H9 (cell line): ENCODE measurements at regions not wholly inside any gene's neighbourhood (a gene's known extent, or its start where the extent isn't known, plus 50 kb on each side); places are given as distances from the start of the nearest gene placed in this dataset.

ENCODE experiments used
- DNase-seq: peaks from one replicate; pipeline ENCODE4 v3.0.0-alpha.2; 2017
- H2AFZ ChIP-seq: one replicate; pipeline ENCODE4 v1.6.1; 2013; ENCODE audit warnings: mild to moderate bottlenecking, low read length, control low read depth, moderate library complexity
- H2AK5ac ChIP-seq: 2 replicates; pipeline ENCODE4 v1.6.1; 2013; ENCODE audit warnings: low read length, control low read depth, mixed read lengths; ENCODE audit not compliant: insufficient read length
- H2BK120ac ChIP-seq: one replicate; pipeline ENCODE4 v1.6.1; 2013; ENCODE audit warnings: low read depth, mild to moderate bottlenecking, low read length, control low read depth, inconsistent platforms; ENCODE audit not compliant: poor library complexity, severe bottlenecking
- H2BK12ac ChIP-seq: 2 replicates; pipeline ENCODE4 v1.6.1; 2013; ENCODE audit warnings: low read length, control low read depth, mixed read lengths, low read depth; ENCODE audit not compliant: insufficient read length
- H2BK15ac ChIP-seq: 2 replicates; pipeline ENCODE4 v1.6.1; 2013; ENCODE audit warnings: low read depth, low read length, control low read depth
- H2BK20ac ChIP-seq: one replicate; pipeline ENCODE4 v1.6.1; 2013; ENCODE audit warnings: low read depth, mild to moderate bottlenecking, low read length, control low read depth, inconsistent platforms; ENCODE audit not compliant: poor library complexity, severe bottlenecking
- H2BK5ac ChIP-seq: 2 replicates; pipeline ENCODE4 v1.6.1; 2013; ENCODE audit warnings: low read length, control low read depth, mixed read lengths; ENCODE audit not compliant: insufficient read length
- H3K14ac ChIP-seq: 2 replicates; pipeline ENCODE4 v1.6.1; 2013; ENCODE audit warnings: low read length, control low read depth; ENCODE audit not compliant: insufficient read depth
- H3K18ac ChIP-seq: 2 replicates; pipeline ENCODE4 v1.6.1; 2013; ENCODE audit warnings: low read depth, mild to moderate bottlenecking, mixed read lengths, low read length, control low read depth; ENCODE audit not compliant: insufficient read length
- H3K23ac ChIP-seq: 2 replicates; pipeline ENCODE4 v1.6.1; 2013; ENCODE audit warnings: low read length, control low read depth, mixed read lengths, low read depth; ENCODE audit not compliant: insufficient read length
- H3K23me2 ChIP-seq: 2 replicates; pipeline ENCODE4 v1.6.1; 2013; ENCODE audit warnings: low read depth, mild to moderate bottlenecking, mixed read lengths, low read length, control low read depth; ENCODE audit not compliant: insufficient read length, poor library complexity, severe bottlenecking
- H3K27ac ChIP-seq: 2 replicates; pipeline ENCODE4 v1.5.1; 2013; ENCODE audit warnings: low read length, control low read depth, mixed read lengths, low read depth; ENCODE audit not compliant: insufficient read length
- H3K27me3 ChIP-seq: 2 replicates; pipeline ENCODE4 v1.6.1; 2013; ENCODE audit warnings: low read length, control low read depth, inconsistent platforms; ENCODE audit not compliant: insufficient read depth
- H3K4ac ChIP-seq: 2 replicates; pipeline ENCODE4 v1.6.1; 2013; ENCODE audit warnings: low read depth, mild to moderate bottlenecking, control low read depth, inconsistent platforms, low read length, moderate library complexity
- H3K4me1 ChIP-seq: 2 replicates; pipeline ENCODE4 v1.6.1; 2013; ENCODE audit warnings: low read length, control low read depth, inconsistent platforms; ENCODE audit not compliant: insufficient read depth
- H3K4me2 ChIP-seq: 2 replicates; pipeline ENCODE4 v1.6.1; 2013; ENCODE audit warnings: low read length, control low read depth, mixed read lengths; ENCODE audit not compliant: insufficient read length, insufficient read depth
- H3K56ac ChIP-seq: 2 replicates; pipeline ENCODE4 v1.6.1; 2013; ENCODE audit warnings: low read depth, mild to moderate bottlenecking, mixed read lengths, low read length, control low read depth; ENCODE audit not compliant: insufficient read length
- H3K79me1 ChIP-seq: 2 replicates; pipeline ENCODE4 v1.6.1; 2013; ENCODE audit warnings: low read depth, mild to moderate bottlenecking, moderate library complexity, low read length, control low read depth, inconsistent platforms; ENCODE audit not compliant: insufficient read depth, poor library complexity, severe bottlenecking
- H3K79me2 ChIP-seq: 2 replicates; pipeline ENCODE4 v1.6.1; 2013; ENCODE audit warnings: low read length, control low read depth, inconsistent platforms; ENCODE audit not compliant: insufficient read depth
- H3K9ac ChIP-seq: 2 replicates; pipeline ENCODE4 v1.6.1; 2013; ENCODE audit warnings: low read length, control low read depth, mixed read lengths; ENCODE audit not compliant: insufficient read length; ENCODE audit errors: extremely low read depth
- H3K9me3 ChIP-seq: one replicate; pipeline ENCODE4 v1.6.1; 2013; ENCODE audit warnings: low read depth, low read length, inconsistent platforms; ENCODE audit not compliant: control insufficient read depth
- H3T11ph ChIP-seq: one replicate; pipeline ENCODE4 v1.6.1; 2013; ENCODE audit warnings: mild to moderate bottlenecking, low read length, control low read depth, inconsistent platforms
- H4K20me1 ChIP-seq: one replicate; pipeline ENCODE4 v1.6.1; 2013; ENCODE audit not compliant: control insufficient read depth, insufficient read length, insufficient read depth
- H4K5ac ChIP-seq: 2 replicates; pipeline ENCODE4 v1.6.1; 2013; ENCODE audit warnings: low read depth, mild to moderate bottlenecking, mixed read lengths, low read length, control low read depth; ENCODE audit not compliant: insufficient read length
- H4K8ac ChIP-seq: replicated peaks from 2 replicates; pipeline ENCODE4 v1.6.1; 2013; ENCODE audit warnings: low read length, control low read depth, mixed read lengths, low read depth; ENCODE audit not compliant: insufficient read length
- H4K91ac ChIP-seq: 2 replicates; pipeline ENCODE4 v1.6.1; 2013; ENCODE audit warnings: low read depth, mild to moderate bottlenecking, moderate library complexity, mixed read lengths, low read length, control low read depth; ENCODE audit not compliant: insufficient read length
- H3K27ac Mint-ChIP-seq, 3 experiments: 2 replicates in 2 of 3; 3 replicates in 1 of 3; pipeline ENCODE4 v1.8.0; 2020 to 2021; ENCODE audit warnings: mixed read lengths in 3 of 3, mild to moderate bottlenecking in 1 of 3, moderate library complexity in 1 of 3
- H3K27me3 Mint-ChIP-seq: 2 replicates; pipeline ENCODE4 v1.8.0; 2021; ENCODE audit warnings: low read depth, mild to moderate bottlenecking, moderate library complexity, mixed read lengths
- H3K36me3 Mint-ChIP-seq, 3 experiments: 2 replicates in 2 of 3; 3 replicates in 1 of 3; pipeline ENCODE4 v1.8.0; 2020 to 2021; ENCODE audit warnings: low read depth in 3 of 3, mixed read lengths in 3 of 3; ENCODE audit not compliant: insufficient read depth in 1 of 3
- H3K4me1 Mint-ChIP-seq, 2 experiments: 2 replicates each; pipeline ENCODE4 v1.8.0; 2020; ENCODE audit warnings: mixed read lengths in 2 of 2
- H3K4me3 Mint-ChIP-seq, 2 experiments: 2 replicates in 1 of 2; 3 replicates in 1 of 2; pipeline ENCODE4 v1.8.0; 2020 to 2021; ENCODE audit warnings: mild to moderate bottlenecking in 2 of 2, mixed read lengths in 2 of 2, moderate library complexity in 1 of 2
- H3K9me3 Mint-ChIP-seq, 2 experiments: 2 replicates in 1 of 2; 3 replicates in 1 of 2; pipeline ENCODE4 v1.8.0; 2020; ENCODE audit warnings: mild to moderate bottlenecking in 2 of 2, mixed read lengths in 2 of 2, moderate library complexity in 1 of 2
- WGBS: extraction: QIAGEN DNeasy Blood & Tissue Kit; methylation state at CpG from one replicate; pipeline ENCODE4 v1.1.7; 2013; ENCODE audit warnings: missing lambda C conversion rate, low lambda C conversion rate, mixed read lengths; ENCODE audit not compliant: insufficient read length; ENCODE audit errors: extremely low coverage; 5-methylcytosine and 5-hydroxymethylcytosine counted together
- TF ChIP-seq, protein P1 (sequence below): fragments of 200-600 bp; sonication (generic); conservative IDR thresholded peaks from 3 replicates; pipeline ENCODE4 v1.8.0; 2021; ENCODE audit warnings: antibody characterized with exemption, mild to moderate bottlenecking

DNA sequence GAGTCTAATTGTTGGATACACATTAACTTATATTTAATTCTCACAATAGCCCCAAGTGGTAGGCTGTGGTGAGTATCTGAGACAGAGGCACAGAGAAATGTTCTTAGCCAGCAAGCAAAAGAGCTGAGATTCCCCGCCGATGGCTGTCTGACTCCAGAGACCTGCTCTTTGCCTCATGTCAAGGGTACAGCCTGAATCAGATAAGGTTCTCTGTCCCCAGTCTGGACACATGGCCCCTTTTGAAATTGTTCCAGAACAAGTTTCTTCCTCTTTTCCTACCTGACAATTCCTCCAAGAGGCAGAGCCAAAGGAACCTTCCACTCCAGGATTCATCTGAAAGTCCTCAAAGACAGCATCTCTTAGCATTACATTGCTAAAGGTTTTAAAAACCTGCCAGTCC, 512.9 kb upstream of the TNP1 start:
- no CpG with 5 or more reads among the region's 2 CpGs for WGBS
- no peak overlapping the region for H3K27ac ChIP-seq
- no peak overlapping the region for H3K23ac ChIP-seq
- Mint-ChIP-seq H3K36me3 (no peaks in the 10 kb centered on the region), H3K4me3 (no peak overlapping the region), H3K27me3 (peaks cover 22% of the 10 kb centered on the region), H3K9me3 (peaks cover 0 to under 1% of the 10 kb centered on the region in 2 experiments; a peak in 1 of 5 replicates), H3K27ac (no peak overlapping the region), H3K4me1 (peaks cover 8 to 10% of the 10 kb centered on the region in 2 experiments)
- no peak overlapping the region for H4K8ac ChIP-seq
- TF ChIP-seq, protein P1, sequence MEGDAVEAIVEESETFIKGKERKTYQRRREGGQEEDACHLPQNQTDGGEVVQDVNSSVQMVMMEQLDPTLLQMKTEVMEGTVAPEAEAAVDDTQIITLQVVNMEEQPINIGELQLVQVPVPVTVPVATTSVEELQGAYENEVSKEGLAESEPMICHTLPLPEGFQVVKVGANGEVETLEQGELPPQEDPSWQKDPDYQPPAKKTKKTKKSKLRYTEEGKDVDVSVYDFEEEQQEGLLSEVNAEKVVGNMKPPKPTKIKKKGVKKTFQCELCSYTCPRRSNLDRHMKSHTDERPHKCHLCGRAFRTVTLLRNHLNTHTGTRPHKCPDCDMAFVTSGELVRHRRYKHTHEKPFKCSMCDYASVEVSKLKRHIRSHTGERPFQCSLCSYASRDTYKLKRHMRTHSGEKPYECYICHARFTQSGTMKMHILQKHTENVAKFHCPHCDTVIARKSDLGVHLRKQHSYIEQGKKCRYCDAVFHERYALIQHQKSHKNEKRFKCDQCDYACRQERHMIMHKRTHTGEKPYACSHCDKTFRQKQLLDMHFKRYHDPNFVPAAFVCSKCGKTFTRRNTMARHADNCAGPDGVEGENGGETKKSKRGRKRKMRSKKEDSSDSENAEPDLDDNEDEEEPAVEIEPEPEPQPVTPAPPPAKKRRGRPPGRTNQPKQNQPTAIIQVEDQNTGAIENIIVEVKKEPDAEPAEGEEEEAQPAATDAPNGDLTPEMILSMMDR: no peak
- H2BK20ac ChIP-seq: no peak overlapping the region
- no peaks in the 10 kb centered on the region for H3K79me2 ChIP-seq
- H3K56ac ChIP-seq: no peak overlapping the region
- no peak overlapping the region for H2BK120ac ChIP-seq
- H3K9ac ChIP-seq: no peak overlapping the region
- no peak overlapping the region for H3K18ac ChIP-seq
- no peak overlapping the region for H4K5ac ChIP-seq
- H3K4me1 ChIP-seq: no peaks in the 10 kb centered on the region
- H3K14ac ChIP-seq: no peak overlapping the region
- H3K79me1 ChIP-seq: no peaks in the 10 kb centered on the region
- no peak overlapping the region for H2BK15ac ChIP-seq
- H3K4me2 ChIP-seq: no peak overlapping the region
- H3K4ac ChIP-seq: no peak overlapping the region
- no peaks in the 10 kb centered on the region for H4K20me1 ChIP-seq
- H2BK12ac ChIP-seq: no peak overlapping the region
- H3K23me2 ChIP-seq: no peaks in the 10 kb centered on the region
- no peak overlapping the region for H2BK5ac ChIP-seq
- no peaks in the 10 kb centered on the region for H3K27me3 ChIP-seq
- H3T11ph ChIP-seq: no peak overlapping the region
- H2AFZ ChIP-seq: no peak overlapping the region
- no peaks in the 10 kb centered on the region for H3K9me3 ChIP-seq
- H4K91ac ChIP-seq: no peak overlapping the region
- H2AK5ac ChIP-seq: no peak overlapping the region
- DNase-seq: no peak
